Astrocyte (in vitro differentiated cells and primary cell): ENCODE measurements at regions not wholly inside any gene's neighbourhood (a gene's known extent, or its start where the extent isn't known, plus 50 kb on each side); places are given as distances from the start of the nearest gene placed in this dataset.

ENCODE experiments used
- DNase-seq: peaks from one replicate; pipeline ENCODE4 v3.0.0-alpha.2; 2010; ENCODE audit warnings: low read depth
- FAIRE-seq: peaks from 2 replicates; lab custom pipeline; 2011; peaks lifted over from hg19 to GRCh38; lab: Jason Lieb, UNC
- H2AFZ ChIP-seq: 2 replicates; pipeline ENCODE4 v1.6.0; 2012; ENCODE audit warnings: low read depth, low read length, inconsistent platforms
- H3K27ac ChIP-seq: 2 replicates; pipeline ENCODE4 v1.5.1; 2011; ENCODE audit warnings: low read depth, low read length, inconsistent platforms
- H3K27me3 ChIP-seq: 2 replicates; pipeline ENCODE4 v1.6.0; 2011; ENCODE audit warnings: low read length, inconsistent platforms; ENCODE audit not compliant: insufficient read depth
- H3K36me3 ChIP-seq: 2 replicates; pipeline ENCODE4 v1.5.1; 2011; ENCODE audit warnings: low read length, inconsistent platforms; ENCODE audit not compliant: insufficient read depth
- H3K4me1 ChIP-seq: 2 replicates; pipeline ENCODE4 v1.5.1; 2011; ENCODE audit warnings: low read length, inconsistent platforms; ENCODE audit not compliant: insufficient read depth
- H3K4me2 ChIP-seq: 2 replicates; pipeline ENCODE4 v1.6.0; 2012; ENCODE audit warnings: low read length, inconsistent platforms
- H3K4me3 ChIP-seq: 2 replicates; pipeline ENCODE4 v1.5.1; 2011; ENCODE audit warnings: low read depth, mild to moderate bottlenecking, low read length, inconsistent platforms; ENCODE audit not compliant: insufficient read depth
- H3K79me2 ChIP-seq: 2 replicates; pipeline ENCODE4 v1.6.0; 2012; ENCODE audit warnings: mild to moderate bottlenecking, low read length, inconsistent platforms; ENCODE audit not compliant: insufficient read depth
- H3K9ac ChIP-seq: 2 replicates; pipeline ENCODE4 v1.6.0; 2012; ENCODE audit warnings: mild to moderate bottlenecking, low read length, inconsistent platforms
- H3K9me3 ChIP-seq: 2 replicates; pipeline ENCODE4 v1.5.1; 2012; ENCODE audit warnings: low read depth, mild to moderate bottlenecking, low read length, inconsistent platforms; ENCODE audit not compliant: insufficient read depth
- H4K20me1 ChIP-seq: 2 replicates; pipeline ENCODE4 v1.6.0; 2012; ENCODE audit warnings: low read length, inconsistent platforms; ENCODE audit not compliant: insufficient read depth
- H3K27ac Mint-ChIP-seq: one replicate; pipeline ENCODE4 v1.8.0; 2021; ENCODE audit warnings: mild to moderate bottlenecking, mixed read lengths; ENCODE audit not compliant: unreplicated experiment
- H3K27me3 Mint-ChIP-seq: one replicate; pipeline ENCODE4 v1.8.0; 2021; ENCODE audit warnings: low read depth, mixed read lengths; ENCODE audit not compliant: unreplicated experiment
- H3K36me3 Mint-ChIP-seq: one replicate; pipeline ENCODE4 v1.8.0; 2021; ENCODE audit warnings: low read depth, mixed read lengths; ENCODE audit not compliant: unreplicated experiment
- H3K4me1 Mint-ChIP-seq: one replicate; pipeline ENCODE4 v1.8.0; 2021; ENCODE audit warnings: low read depth, mixed read lengths; ENCODE audit not compliant: unreplicated experiment
- H3K4me3 Mint-ChIP-seq: one replicate; pipeline ENCODE4 v1.8.0; 2021; ENCODE audit warnings: mild to moderate bottlenecking, moderate library complexity, mixed read lengths; ENCODE audit not compliant: unreplicated experiment
- H3K9me3 Mint-ChIP-seq: one replicate; pipeline ENCODE4 v1.8.0; 2021; ENCODE audit warnings: mild to moderate bottlenecking, mixed read lengths; ENCODE audit not compliant: unreplicated experiment
- CTCF ChIP-seq: IDR thresholded peaks from 2 replicates; pipeline ENCODE4 v1.5.1; 2011; ENCODE audit warnings: low read depth, mild to moderate bottlenecking, inconsistent platforms, low read length, moderate library complexity; ENCODE audit not compliant: insufficient read depth
- EZH2 ChIP-seq: IDR thresholded peaks from 2 replicates; pipeline ENCODE4 v1.6.1; 2012; ENCODE audit warnings: mild to moderate bottlenecking, low read length, inconsistent platforms; ENCODE audit not compliant: insufficient read depth

- H3K4me1 Mint-ChIP-seq, result no peaks in the 10 kb centered on the region
- no peak overlapping the region for H3K4me3 Mint-ChIP-seq
- H3K36me3 ChIP-seq, result no peaks in the 10 kb centered on the region
- H4K20me1 ChIP-seq, result no peaks in the 10 kb centered on the region
- no peaks in the 10 kb centered on the region for H3K9me3 ChIP-seq
- no peaks in the 10 kb centered on the region for H3K4me1 ChIP-seq
- no peak overlapping the region for H3K27ac ChIP-seq
- no peaks in the 10 kb centered on the region for H3K79me2 ChIP-seq
- no peak overlapping the region for H2AFZ ChIP-seq
- no peaks in the 10 kb centered on the region for H3K27me3 Mint-ChIP-seq
- no peak overlapping the region for H3K4me2 ChIP-seq
- TF ChIP-seq EZH2 (no peak), CTCF (no peak)
- H3K9me3 Mint-ChIP-seq, result peaks cover 4% of the 10 kb centered on the region
- no peak overlapping the region for H3K27ac Mint-ChIP-seq
- no peak for DNase-seq
- no peaks in the 10 kb centered on the region for H3K36me3 Mint-ChIP-seq
- no peak for FAIRE-seq
- no peak overlapping the region for H3K9ac ChIP-seq
- H3K4me3 ChIP-seq, result no peak overlapping the region
- H3K27me3 ChIP-seq, result no peaks in the 10 kb centered on the region
Measured at GRCh38 chr18:77944533-77944932, 694.9 kb downstream of the GALR1 start.

- Histone ChIP-seq H3K9ac (no peak overlapping the region), H3K36me3 (no peaks in the 10 kb centered on the region), H3K4me1 (no peaks in the 10 kb centered on the region), H3K4me2 (no peak overlapping the region), H2AFZ (no peak overlapping the region), H3K27ac (no peak overlapping the region), H3K4me3 (no peak overlapping the region), H3K79me2 (no peaks in the 10 kb centered on the region), H3K9me3 (no peaks in the 10 kb centered on the region), H3K27me3 (no peaks in the 10 kb centered on the region), H4K20me1 (no peaks in the 10 kb centered on the region)
- no peaks in the 10 kb centered on the region for H3K4me1 Mint-ChIP-seq
- no peak overlapping the region for H3K4me3 Mint-ChIP-seq
- H3K36me3 Mint-ChIP-seq, result no peaks in the 10 kb centered on the region
- no peak overlapping the region for H3K27ac Mint-ChIP-seq
- DNase-seq (no peak), FAIRE-seq (no peak)
- H3K27me3 Mint-ChIP-seq, result no peaks in the 10 kb centered on the region
- TF ChIP-seq EZH2 (no peak), CTCF (no peak)
- H3K9me3 Mint-ChIP-seq, result peaks cover 3% of the 10 kb centered on the region
Measured at GRCh38 chr18:77948567-77948966, 698.9 kb downstream of the GALR1 start.

- no peaks in the 10 kb centered on the region for H3K27me3 ChIP-seq
- Mint-ChIP-seq H3K27me3 (no peaks in the 10 kb centered on the region), H3K9me3 (peaks cover 3% of the 10 kb centered on the region), H3K4me3 (no peak overlapping the region), H3K36me3 (no peaks in the 10 kb centered on the region), H3K4me1 (no peaks in the 10 kb centered on the region), H3K27ac (no peak overlapping the region)
- H3K4me3 ChIP-seq, result no peak overlapping the region
- TF ChIP-seq CTCF (no peak), EZH2 (no peak)
- no peak overlapping the region for H3K4me2 ChIP-seq
- no peak overlapping the region for H3K27ac ChIP-seq
- no peak overlapping the region for H3K9ac ChIP-seq
- no peaks in the 10 kb centered on the region for H3K9me3 ChIP-seq
- FAIRE-seq (no peak), DNase-seq (no peak)
- no peak overlapping the region for H2AFZ ChIP-seq
- no peaks in the 10 kb centered on the region for H4K20me1 ChIP-seq
- no peaks in the 10 kb centered on the region for H3K79me2 ChIP-seq
- H3K36me3 ChIP-seq, result no peaks in the 10 kb centered on the region
- H3K4me1 ChIP-seq, result no peaks in the 10 kb centered on the region
Measured at GRCh38 chr18:77949355-77949973, 699.8 kb downstream of the GALR1 start.
